ENCODE measurements at regions not wholly inside any gene's neighbourhood (a gene's known extent, or its start where the extent isn't known, plus 50 kb on each side); places are given as distances from the start of the nearest gene placed in this dataset.

GRCh38 chr2:236367506-236368289 is 103.5 kb upstream of the ASB18 start:
- Histone ChIP-seq H3K27me3 (ENCODE audit: control insufficient read depth, insufficient read depth, low read length) (peaks cover 3% of the 10 kb centered on the region), H3K27ac (ENCODE audit: insufficient read depth, low read length) (no peak overlapping the region), H2AFZ (ENCODE audit: low read length) (no peak overlapping the region), H3K4me2 (ENCODE audit: extremely low read depth, insufficient read depth, low read length) (no peak overlapping the region), H3K4me1 (ENCODE audit: control insufficient read depth, extremely low read depth, insufficient read depth, low read length) (no peaks in the 10 kb centered on the region), H4K20me1 (ENCODE audit: control insufficient read depth, extremely low read depth, insufficient read depth, low read length) (no peaks in the 10 kb centered on the region), H3K36me3 (ENCODE audit: control insufficient read depth, insufficient read depth, low read length) (no peaks in the 10 kb centered on the region), H3K4me3 (replicated peaks in 1 of 4; ENCODE audit: control extremely low read depth in 1 of 4, insufficient read depth in 1 of 4, low read depth in 3 of 4, low read length in 4 of 4) (no peak overlapping the region), H3K9ac (ENCODE audit: insufficient read depth, low read length) (no peak overlapping the region), H3K9me3 (ENCODE audit: control insufficient read depth, insufficient read depth, low read depth, low read length) (no peaks in the 10 kb centered on the region), H3K79me2 (ENCODE audit: control insufficient read depth, insufficient read depth, low read length) (no peaks in the 10 kb centered on the region)
- no peak for TF ChIP-seq EZH2 (IDR thresholded peaks at IDR 0.05; ENCODE audit: low read length, missing control alignments)
- TF ChIP-seq CTCF (conservative IDR thresholded peaks at IDR 0.05 in 1 of 2, IDR thresholded peaks at IDR 0.05 in 1 of 2; ENCODE audit: low read depth in 1 of 2, low read length in 2 of 2) = no peak
- no peak for DNase-seq (ENCODE audit: low read depth in 2 of 2)

- Histone ChIP-seq H3K27me3 (ENCODE audit: control insufficient read depth, insufficient read depth, low read length) (peaks cover 3% of the 10 kb centered on the region), H3K4me1 (ENCODE audit: control insufficient read depth, extremely low read depth, insufficient read depth, low read length) (no peaks in the 10 kb centered on the region), H3K36me3 (ENCODE audit: control insufficient read depth, insufficient read depth, low read length) (no peaks in the 10 kb centered on the region), H3K79me2 (ENCODE audit: control insufficient read depth, insufficient read depth, low read length) (no peaks in the 10 kb centered on the region), H3K4me2 (ENCODE audit: extremely low read depth, insufficient read depth, low read length) (no peak overlapping the region), H4K20me1 (ENCODE audit: control insufficient read depth, extremely low read depth, insufficient read depth, low read length) (no peaks in the 10 kb centered on the region), H3K27ac (ENCODE audit: insufficient read depth, low read length) (no peak overlapping the region), H3K4me3 (replicated peaks in 1 of 4; ENCODE audit: control extremely low read depth in 1 of 4, insufficient read depth in 1 of 4, low read depth in 3 of 4, low read length in 4 of 4) (no peak overlapping the region), H3K9ac (ENCODE audit: insufficient read depth, low read length) (no peak overlapping the region), H3K9me3 (ENCODE audit: control insufficient read depth, insufficient read depth, low read depth, low read length) (no peaks in the 10 kb centered on the region), H2AFZ (ENCODE audit: low read length) (no peak overlapping the region)
- DNase-seq (ENCODE audit: low read depth in 2 of 2) = peak in 1 of 2 donors; percentile 36
- TF ChIP-seq EZH2 (IDR thresholded peaks at IDR 0.05; ENCODE audit: low read length, missing control alignments) (no peak), CTCF (conservative IDR thresholded peaks at IDR 0.05 in 1 of 2, IDR thresholded peaks at IDR 0.05 in 1 of 2; ENCODE audit: low read depth in 1 of 2, low read length in 2 of 2) (no peak)
Measured at GRCh38 chr2:236369661-236370062, 105.5 kb upstream of the ASB18 start.

GRCh38 chr2:236370847-236371409 is 106.7 kb upstream of the ASB18 start:
- H3K9ac ChIP-seq (ENCODE audit: insufficient read depth, low read length) = no peak overlapping the region
- H3K4me1 ChIP-seq (ENCODE audit: control insufficient read depth, extremely low read depth, insufficient read depth, low read length) = no peaks in the 10 kb centered on the region
- H3K36me3 ChIP-seq (ENCODE audit: control insufficient read depth, insufficient read depth, low read length) = no peaks in the 10 kb centered on the region
- H3K4me3 ChIP-seq (replicated peaks in 1 of 4; ENCODE audit: control extremely low read depth in 1 of 4, insufficient read depth in 1 of 4, low read depth in 3 of 4, low read length in 4 of 4) = no peak overlapping the region
- no peak for TF ChIP-seq EZH2 (IDR thresholded peaks at IDR 0.05; ENCODE audit: low read length, missing control alignments)
- TF ChIP-seq CTCF (conservative IDR thresholded peaks at IDR 0.05 in 1 of 2, IDR thresholded peaks at IDR 0.05 in 1 of 2; ENCODE audit: low read depth in 1 of 2, low read length in 2 of 2) = no peak
- H3K27me3 ChIP-seq (ENCODE audit: control insufficient read depth, insufficient read depth, low read length) = peaks cover 3% of the 10 kb centered on the region
- no peak overlapping the region for H2AFZ ChIP-seq (ENCODE audit: low read length)
- no peak for DNase-seq (ENCODE audit: low read depth in 2 of 2)
- no peaks in the 10 kb centered on the region for H3K9me3 ChIP-seq (ENCODE audit: control insufficient read depth, insufficient read depth, low read depth, low read length)
- H3K4me2 ChIP-seq (ENCODE audit: extremely low read depth, insufficient read depth, low read length) = no peak overlapping the region
- H3K79me2 ChIP-seq (ENCODE audit: control insufficient read depth, insufficient read depth, low read length) = no peaks in the 10 kb centered on the region
- no peak overlapping the region for H3K27ac ChIP-seq (ENCODE audit: insufficient read depth, low read length)
- H4K20me1 ChIP-seq (ENCODE audit: control insufficient read depth, extremely low read depth, insufficient read depth, low read length) = no peaks in the 10 kb centered on the region

Data from fibroblast of lung (primary cell).